Psoas muscle (tissue), 7 donors: ENCODE measurements at regions not wholly inside any gene's neighbourhood (a gene's known extent, or its start where the extent isn't known, plus 50 kb on each side); places are given as distances from the start of the nearest gene placed in this dataset.

Experiments
- ATAC-seq, 4 donors: fragments of 200-7000 bp; cut with Tn5 transposase; one replicate each; pipeline ENCODE4 v1.9.1; 2020; ENCODE audit warnings: moderate library complexity in 3 of 4, mild to moderate bottlenecking in 2 of 4
- DNase-seq, 2 donors: peaks; one replicate each; pipeline ENCODE4 v3.0.0-alpha.2; 2020
- H3K27ac ChIP-seq: fragments of 200-600 bp; one replicate; pipeline ENCODE4 v1.8.0; 2022
- H3K27me3 ChIP-seq, 3 donors: fragments of 200-600 bp in 1 of 3; one replicate each; pipeline versions ENCODE4 v1.6.1 to v1.8.0; 2013 to 2022; ENCODE audit warnings: low read length in 2 of 3, mild to moderate bottlenecking in 2 of 3, moderate library complexity in 1 of 3; ENCODE audit not compliant: insufficient read depth in 3 of 3
- H3K36me3 ChIP-seq, 2 donors: fragments of 200-600 bp in 1 of 2; one replicate each; pipeline versions ENCODE4 v1.6.1 to v1.8.0; 2013 to 2022; ENCODE audit warnings: low read depth in 1 of 2, mild to moderate bottlenecking in 1 of 2, moderate library complexity in 1 of 2; ENCODE audit not compliant: insufficient read depth in 1 of 2
- H3K4me1 ChIP-seq: fragments of 200-600 bp; one replicate; pipeline ENCODE4 v1.8.0; 2022
- H3K4me3 ChIP-seq: fragments of 200-600 bp; one replicate; pipeline ENCODE4 v1.8.0; 2022; ENCODE audit warnings: mild to moderate bottlenecking
- H3K9me3 ChIP-seq: fragments of 200-600 bp; one replicate; pipeline ENCODE4 v1.8.0; 2022
- CTCF ChIP-seq: fragments of 200-600 bp; IDR thresholded peaks from one replicate; pipeline ENCODE4 v1.8.0; 2022; ENCODE audit warnings: antibody characterized with exemption
- WGBS, 3 donors: extraction: QIAGEN DNeasy Blood & Tissue Kit; methylation state at CpG; one replicate each; pipeline versions ENCODE4 v1.1.6 to v1.1.7; 2013; 5-methylcytosine and 5-hydroxymethylcytosine counted together
- intact Hi-C, 2 donors: fragments of 100-400 bp; cut with DNase I; formaldehyde crosslinking; loops; one replicate each; pipeline versions ENCODE4 v1.11.0 to v1.14.2; 2022
- donor health status: healthy with polysubstance abuse.
- donor health status: DM: no; HTN: no; CAD: no; lungs with moderate emphysema.
- donor health status: Bipolar disorder and iron deficiency.
- donor health status: healthy.
- donor health status: DM: yes; HTN: yes; CAD: no.
- donor health status: DM: no; HTN: no; CAD: no.
- donor health status: DM: yes; HTN: yes; CAD: no.

- no peaks in the 10 kb centered on the region for H3K36me3 ChIP-seq
These were observed 258.7 kb downstream of the CXXC4 start for GRCh38 chr4:104235967-104236366.

GRCh38 chr4:104217526-104217925, 277.2 kb downstream of the CXXC4 start:
- H3K27ac ChIP-seq, result no peak overlapping the region
- DNase-seq, result no peak
- no peak overlapping the region for H3K4me3 ChIP-seq
- H3K9me3 ChIP-seq, result no peaks in the 10 kb centered on the region
- no peaks in the 10 kb centered on the region for H3K4me1 ChIP-seq
- no peaks in the 10 kb centered on the region for H3K27me3 ChIP-seq
- intact Hi-C loops, result no loop called here
- TF ChIP-seq CTCF, result no peak
- no peaks in the 10 kb centered on the region for H3K36me3 ChIP-seq
- 58 to 65% (median 59%) methylated on average over 1 of the region's 1 CpG for WGBS, 3 donors
- no peak for ATAC-seq

More at GRCh38 chr4:104235967-104236366, 258.7 kb downstream of the CXXC4 start:
- Histone ChIP-seq H3K4me3 (no peak overlapping the region), H3K4me1 (no peaks in the 10 kb centered on the region), H3K27ac (no peak overlapping the region), H3K27me3 (no peaks in the 10 kb centered on the region), H3K9me3 (no peaks in the 10 kb centered on the region)
- DNase-seq (no peak), ATAC-seq (no peak)
- no peak for TF ChIP-seq CTCF
- 29 to 36% (median 33%) methylated on average over 4 of the region's 4 CpGs for WGBS, 3 donors
- intact Hi-C loops, result no loop called here

GRCh38 chr4:104211657-104212056, 283.0 kb downstream of the CXXC4 start:
- WGBS, 3 donors, result 90 to 95% (median 95%) methylated on average over 2 of the region's 2 CpGs
- Histone ChIP-seq H3K4me3 (no peak overlapping the region), H3K36me3 (no peaks in the 10 kb centered on the region), H3K27me3 (no peaks in the 10 kb centered on the region), H3K4me1 (no peaks in the 10 kb centered on the region), H3K9me3 (no peaks in the 10 kb centered on the region), H3K27ac (no peak overlapping the region)
- intact Hi-C loops, result no loop called here
- TF ChIP-seq CTCF, result no peak
- no peak for DNase-seq
- ATAC-seq, result no peak

- 52 to 64% (median 60%) methylated on average over 4 of the region's 4 CpGs for WGBS, 3 donors
- no peak for TF ChIP-seq CTCF
These were observed 284.3 kb downstream of the CXXC4 start for GRCh38 chr4:104210420-104210819.

GRCh38 chr4:104206784-104207183, 287.9 kb downstream of the CXXC4 start:
- H3K9me3 ChIP-seq, result no peaks in the 10 kb centered on the region
- no peak overlapping the region for H3K4me3 ChIP-seq
- no peaks in the 10 kb centered on the region for H3K36me3 ChIP-seq
- ATAC-seq, result no peak
- DNase-seq, result no peak
- H3K27ac ChIP-seq, result no peak overlapping the region
- no peaks in the 10 kb centered on the region for H3K27me3 ChIP-seq
- WGBS, 3 donors, result 51 to 56% (median 53%) methylated on average over 1 of the region's 1 CpG
- TF ChIP-seq CTCF, result no peak
- intact Hi-C loops, result no loop called here
- H3K4me1 ChIP-seq, result no peaks in the 10 kb centered on the region

More at GRCh38 chr4:104210420-104210819, 284.3 kb downstream of the CXXC4 start:
- H3K4me1 ChIP-seq, result no peaks in the 10 kb centered on the region
- DNase-seq (no peak), ATAC-seq (no peak)
- no peaks in the 10 kb centered on the region for H3K9me3 ChIP-seq
- no peak overlapping the region for H3K4me3 ChIP-seq
- H3K36me3 ChIP-seq, result no peaks in the 10 kb centered on the region
- intact Hi-C loops, result no loop called here
- no peaks in the 10 kb centered on the region for H3K27me3 ChIP-seq
- no peak overlapping the region for H3K27ac ChIP-seq
